ENCODE measurements at regions not wholly inside any gene's neighbourhood (a gene's known extent, or its start where the extent isn't known, plus 50 kb on each side); places are given as distances from the start of the nearest gene placed in this dataset.
A peak's percentile ranks its signal among the peaks of the same experiment; 100 is the strongest.

- intact Hi-C loops (cut with micrococcal nuclease; ENCODE audit: unreplicated experiment), result no loop called here
- POLR2A ChIA-PET (ENCODE audit: unreplicated experiment), result no interaction called here
- Histone ChIP-seq H3K79me2 (ENCODE audit: low read depth) (no peaks in the 10 kb centered on the region), H3K27me3 (ENCODE audit: insufficient read depth, low read depth) (no peaks in the 10 kb centered on the region), H3K27ac (no peak overlapping the region), H2AFZ (no peak overlapping the region), H3K4me1 (replicated peaks; ENCODE audit: insufficient read depth) (no peaks in the 10 kb centered on the region), H3K4me3 (no peak overlapping the region), H3F3A (ENCODE audit: insufficient read depth, low read depth) (no peaks in the 10 kb centered on the region), H3K36me3 (ENCODE audit: low read depth) (no peaks in the 10 kb centered on the region), H3K9me2 (ENCODE audit: insufficient read depth) (no peaks in the 10 kb centered on the region), H3K4me2 (no peak overlapping the region), H3K9me3 (ENCODE audit: insufficient read depth, low read depth) (no peaks in the 10 kb centered on the region; the same call in 1 of the 2 replicates), H4K20me1 (ENCODE audit: insufficient read depth) (no peaks in the 10 kb centered on the region)
- CTCF ChIA-PET, result no interaction called here
- no TSS peak for BruUV-seq (replicated peaks)
- no peak for TF ChIP-seq CTCF (conservative IDR thresholded peaks at IDR 0.05)
- TF ChIP-seq EZH2 (IDR thresholded peaks at IDR 0.05; ENCODE audit: low read depth), result no peak
- no peak for DNase-seq
These were observed 1265.4 kb upstream of the ADGRB3 start for GRCh38 chr6:67369679-67370078.

- TF ChIP-seq EZH2 (IDR thresholded peaks at IDR 0.05; ENCODE audit: low read depth) (no peak), CTCF (conservative IDR thresholded peaks at IDR 0.05) (no peak)
- Histone ChIP-seq H3K4me2 (no peak overlapping the region), H2AFZ (no peak overlapping the region), H3K9me2 (ENCODE audit: insufficient read depth) (no peaks in the 10 kb centered on the region; the same call in 1 of the 2 replicates), H3K9me3 (ENCODE audit: insufficient read depth, low read depth) (no peaks in the 10 kb centered on the region), H3K27me3 (ENCODE audit: insufficient read depth, low read depth) (no peaks in the 10 kb centered on the region), H3F3A (ENCODE audit: insufficient read depth, low read depth) (no peaks in the 10 kb centered on the region), H3K36me3 (ENCODE audit: low read depth) (no peaks in the 10 kb centered on the region), H3K4me1 (replicated peaks; ENCODE audit: insufficient read depth) (no peaks in the 10 kb centered on the region), H3K27ac (no peak overlapping the region), H3K4me3 (no peak overlapping the region), H3K79me2 (ENCODE audit: low read depth) (no peaks in the 10 kb centered on the region), H4K20me1 (ENCODE audit: insufficient read depth) (no peaks in the 10 kb centered on the region)
- DNase-seq, result no peak
- BruUV-seq (replicated peaks), result no TSS peak
- ChIA-PET CTCF (no interaction called here), POLR2A (ENCODE audit: unreplicated experiment) (no interaction called here)
- intact Hi-C loops (cut with micrococcal nuclease; ENCODE audit: unreplicated experiment), result no loop called here
These were observed 1272.1 kb upstream of the ADGRB3 start for GRCh38 chr6:67362976-67363375.

- intact Hi-C loops (cut with micrococcal nuclease; ENCODE audit: unreplicated experiment), result no loop called here
- H2AFZ ChIP-seq, result peak overlapping the region; percentile 85
- no peaks in the 10 kb centered on the region for H3K79me2 ChIP-seq (ENCODE audit: low read depth)
These were observed 1273.8 kb upstream of the ADGRB3 start for GRCh38 chr6:67361264-67361663.

More at GRCh38 chr6:67361264-67361663, 1273.8 kb upstream of the ADGRB3 start:
- H3K27ac ChIP-seq, result no peak overlapping the region
- peak overlapping the region; percentile 73 for H3K4me2 ChIP-seq
- peak overlapping the region; percentile 49 for H3K4me3 ChIP-seq
- no peaks in the 10 kb centered on the region for H4K20me1 ChIP-seq (ENCODE audit: insufficient read depth)
- H3K9me2 ChIP-seq (ENCODE audit: insufficient read depth), result no peaks in the 10 kb centered on the region; the same call in 1 of the 2 replicates
- CTCF ChIA-PET, result no interaction called here
- no peaks in the 10 kb centered on the region for H3K27me3 ChIP-seq (ENCODE audit: insufficient read depth, low read depth)
- no peak for DNase-seq
- no TSS peak for BruUV-seq (replicated peaks)
- no peaks in the 10 kb centered on the region for H3K36me3 ChIP-seq (ENCODE audit: low read depth)
- POLR2A ChIA-PET (ENCODE audit: unreplicated experiment), result no interaction called here
- H3F3A ChIP-seq (ENCODE audit: insufficient read depth, low read depth), result no peaks in the 10 kb centered on the region
- no peaks in the 10 kb centered on the region for H3K4me1 ChIP-seq (replicated peaks; ENCODE audit: insufficient read depth)
- TF ChIP-seq CTCF (conservative IDR thresholded peaks at IDR 0.05), result no peak
- no peak for TF ChIP-seq EZH2 (IDR thresholded peaks at IDR 0.05; ENCODE audit: low read depth)
- no peaks in the 10 kb centered on the region for H3K9me3 ChIP-seq (ENCODE audit: insufficient read depth, low read depth)

Data from PC-9 (cell line).